T-helper 2 cell (primary cell): ENCODE measurements at regions not wholly inside any gene's neighbourhood (a gene's known extent, or its start where the extent isn't known, plus 50 kb on each side); places are given as distances from the start of the nearest gene placed in this dataset.

Source experiments
- DNase-seq, 5 experiments: peaks; one replicate each; pipeline versions ENCODE4 v3.0.0 to v3.0.0-alpha.2; 2012 to 2022

GRCh38 chr11:8321876-8322275 lies 58.2 kb upstream of the LMO1 start:
- no peak for DNase-seq

- DNase-seq, result no peak
Measured at GRCh38 chr11:8320076-8320475, 56.4 kb upstream of the LMO1 start.

GRCh38 chr11:8318536-8318935 lies 54.9 kb upstream of the LMO1 start:
- DNase-seq, result peak in 1 of 5 experiments; percentile 3

GRCh38 chr11:8317159-8317558 lies 53.5 kb upstream of the LMO1 start:
- no peak for DNase-seq

GRCh38 chr11:8315954-8316353 lies 52.3 kb upstream of the LMO1 start:
- DNase-seq, result no peak

- DNase-seq, result no peak
Measured at GRCh38 chr11:8315463-8315862, 51.8 kb upstream of the LMO1 start.

- no peak for DNase-seq
Measured at GRCh38 chr11:8314916-8315315, 51.2 kb upstream of the LMO1 start.

- DNase-seq, result no peak
Measured at GRCh38 chr11:8313504-8314090, 49.9 kb upstream of the LMO1 start.
